H9 (cell line): ENCODE measurements at regions not wholly inside any gene's neighbourhood (a gene's known extent, or its start where the extent isn't known, plus 50 kb on each side); places are given as distances from the start of the nearest gene placed in this dataset.

Source experiments
- DNase-seq: peaks from one replicate; pipeline ENCODE4 v3.0.0-alpha.2; 2017
- H2AFZ ChIP-seq: one replicate; pipeline ENCODE4 v1.6.1; 2013; ENCODE audit warnings: mild to moderate bottlenecking, low read length, control low read depth, moderate library complexity
- H2AK5ac ChIP-seq: 2 replicates; pipeline ENCODE4 v1.6.1; 2013; ENCODE audit warnings: low read length, control low read depth, mixed read lengths; ENCODE audit not compliant: insufficient read length
- H2BK120ac ChIP-seq: one replicate; pipeline ENCODE4 v1.6.1; 2013; ENCODE audit warnings: low read depth, mild to moderate bottlenecking, low read length, control low read depth, inconsistent platforms; ENCODE audit not compliant: poor library complexity, severe bottlenecking
- H2BK12ac ChIP-seq: 2 replicates; pipeline ENCODE4 v1.6.1; 2013; ENCODE audit warnings: low read length, control low read depth, mixed read lengths, low read depth; ENCODE audit not compliant: insufficient read length
- H2BK15ac ChIP-seq: 2 replicates; pipeline ENCODE4 v1.6.1; 2013; ENCODE audit warnings: low read depth, low read length, control low read depth
- H2BK20ac ChIP-seq: one replicate; pipeline ENCODE4 v1.6.1; 2013; ENCODE audit warnings: low read depth, mild to moderate bottlenecking, low read length, control low read depth, inconsistent platforms; ENCODE audit not compliant: poor library complexity, severe bottlenecking
- H2BK5ac ChIP-seq: 2 replicates; pipeline ENCODE4 v1.6.1; 2013; ENCODE audit warnings: low read length, control low read depth, mixed read lengths; ENCODE audit not compliant: insufficient read length
- H3K14ac ChIP-seq: 2 replicates; pipeline ENCODE4 v1.6.1; 2013; ENCODE audit warnings: low read length, control low read depth; ENCODE audit not compliant: insufficient read depth
- H3K18ac ChIP-seq: 2 replicates; pipeline ENCODE4 v1.6.1; 2013; ENCODE audit warnings: low read depth, mild to moderate bottlenecking, mixed read lengths, low read length, control low read depth; ENCODE audit not compliant: insufficient read length
- H3K23ac ChIP-seq: 2 replicates; pipeline ENCODE4 v1.6.1; 2013; ENCODE audit warnings: low read length, control low read depth, mixed read lengths, low read depth; ENCODE audit not compliant: insufficient read length
- H3K23me2 ChIP-seq: 2 replicates; pipeline ENCODE4 v1.6.1; 2013; ENCODE audit warnings: low read depth, mild to moderate bottlenecking, mixed read lengths, low read length, control low read depth; ENCODE audit not compliant: insufficient read length, poor library complexity, severe bottlenecking
- H3K27ac ChIP-seq: 2 replicates; pipeline ENCODE4 v1.5.1; 2013; ENCODE audit warnings: low read length, control low read depth, mixed read lengths, low read depth; ENCODE audit not compliant: insufficient read length
- H3K27me3 ChIP-seq: 2 replicates; pipeline ENCODE4 v1.6.1; 2013; ENCODE audit warnings: low read length, control low read depth, inconsistent platforms; ENCODE audit not compliant: insufficient read depth
- H3K4ac ChIP-seq: 2 replicates; pipeline ENCODE4 v1.6.1; 2013; ENCODE audit warnings: low read depth, mild to moderate bottlenecking, control low read depth, inconsistent platforms, low read length, moderate library complexity
- H3K4me1 ChIP-seq: 2 replicates; pipeline ENCODE4 v1.6.1; 2013; ENCODE audit warnings: low read length, control low read depth, inconsistent platforms; ENCODE audit not compliant: insufficient read depth
- H3K4me2 ChIP-seq: 2 replicates; pipeline ENCODE4 v1.6.1; 2013; ENCODE audit warnings: low read length, control low read depth, mixed read lengths; ENCODE audit not compliant: insufficient read length, insufficient read depth
- H3K56ac ChIP-seq: 2 replicates; pipeline ENCODE4 v1.6.1; 2013; ENCODE audit warnings: low read depth, mild to moderate bottlenecking, mixed read lengths, low read length, control low read depth; ENCODE audit not compliant: insufficient read length
- H3K79me1 ChIP-seq: 2 replicates; pipeline ENCODE4 v1.6.1; 2013; ENCODE audit warnings: low read depth, mild to moderate bottlenecking, moderate library complexity, low read length, control low read depth, inconsistent platforms; ENCODE audit not compliant: insufficient read depth, poor library complexity, severe bottlenecking
- H3K79me2 ChIP-seq: 2 replicates; pipeline ENCODE4 v1.6.1; 2013; ENCODE audit warnings: low read length, control low read depth, inconsistent platforms; ENCODE audit not compliant: insufficient read depth
- H3K9ac ChIP-seq: 2 replicates; pipeline ENCODE4 v1.6.1; 2013; ENCODE audit warnings: low read length, control low read depth, mixed read lengths; ENCODE audit not compliant: insufficient read length; ENCODE audit errors: extremely low read depth
- H3K9me3 ChIP-seq: one replicate; pipeline ENCODE4 v1.6.1; 2013; ENCODE audit warnings: low read depth, low read length, inconsistent platforms; ENCODE audit not compliant: control insufficient read depth
- H3T11ph ChIP-seq: one replicate; pipeline ENCODE4 v1.6.1; 2013; ENCODE audit warnings: mild to moderate bottlenecking, low read length, control low read depth, inconsistent platforms
- H4K20me1 ChIP-seq: one replicate; pipeline ENCODE4 v1.6.1; 2013; ENCODE audit not compliant: control insufficient read depth, insufficient read length, insufficient read depth
- H4K5ac ChIP-seq: 2 replicates; pipeline ENCODE4 v1.6.1; 2013; ENCODE audit warnings: low read depth, mild to moderate bottlenecking, mixed read lengths, low read length, control low read depth; ENCODE audit not compliant: insufficient read length
- H4K8ac ChIP-seq: replicated peaks from 2 replicates; pipeline ENCODE4 v1.6.1; 2013; ENCODE audit warnings: low read length, control low read depth, mixed read lengths, low read depth; ENCODE audit not compliant: insufficient read length
- H4K91ac ChIP-seq: 2 replicates; pipeline ENCODE4 v1.6.1; 2013; ENCODE audit warnings: low read depth, mild to moderate bottlenecking, moderate library complexity, mixed read lengths, low read length, control low read depth; ENCODE audit not compliant: insufficient read length
- H3K27ac Mint-ChIP-seq, 3 experiments: 2 replicates in 2 of 3; 3 replicates in 1 of 3; pipeline ENCODE4 v1.8.0; 2020 to 2021; ENCODE audit warnings: mixed read lengths in 3 of 3, mild to moderate bottlenecking in 1 of 3, moderate library complexity in 1 of 3
- H3K27me3 Mint-ChIP-seq: 2 replicates; pipeline ENCODE4 v1.8.0; 2021; ENCODE audit warnings: low read depth, mild to moderate bottlenecking, moderate library complexity, mixed read lengths
- H3K36me3 Mint-ChIP-seq, 3 experiments: 2 replicates in 2 of 3; 3 replicates in 1 of 3; pipeline ENCODE4 v1.8.0; 2020 to 2021; ENCODE audit warnings: low read depth in 3 of 3, mixed read lengths in 3 of 3; ENCODE audit not compliant: insufficient read depth in 1 of 3
- H3K4me1 Mint-ChIP-seq, 2 experiments: 2 replicates each; pipeline ENCODE4 v1.8.0; 2020; ENCODE audit warnings: mixed read lengths in 2 of 2
- H3K4me3 Mint-ChIP-seq, 2 experiments: 2 replicates in 1 of 2; 3 replicates in 1 of 2; pipeline ENCODE4 v1.8.0; 2020 to 2021; ENCODE audit warnings: mild to moderate bottlenecking in 2 of 2, mixed read lengths in 2 of 2, moderate library complexity in 1 of 2
- H3K9me3 Mint-ChIP-seq, 2 experiments: 2 replicates in 1 of 2; 3 replicates in 1 of 2; pipeline ENCODE4 v1.8.0; 2020; ENCODE audit warnings: mild to moderate bottlenecking in 2 of 2, mixed read lengths in 2 of 2, moderate library complexity in 1 of 2
- TF ChIP-seq, protein P1 (sequence below): fragments of 200-600 bp; sonication (generic); conservative IDR thresholded peaks from 3 replicates; pipeline ENCODE4 v1.8.0; 2021; ENCODE audit warnings: antibody characterized with exemption, mild to moderate bottlenecking

DNA sequence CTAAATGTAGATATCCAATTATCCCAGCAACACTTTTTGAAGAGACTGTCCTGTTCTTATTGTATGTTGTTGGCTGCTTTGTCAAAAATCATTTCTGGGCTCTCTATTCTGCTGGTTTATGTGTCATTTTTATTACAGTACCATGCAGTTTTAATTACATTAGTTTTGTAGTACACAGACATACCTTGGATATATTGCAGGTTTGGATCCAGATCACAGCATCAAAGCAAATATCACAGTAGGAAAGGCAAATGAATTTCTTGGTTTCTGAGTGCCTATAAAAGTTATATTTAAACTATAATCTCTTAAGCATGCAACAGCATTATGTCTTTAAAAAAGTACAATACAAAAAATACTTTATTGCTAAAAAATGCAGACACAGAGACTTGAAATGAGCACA, 564.2 kb upstream of the MIR17HG start:
- H3K27me3 ChIP-seq: no peaks in the 10 kb centered on the region
- H3T11ph ChIP-seq: no peak overlapping the region
- no peaks in the 10 kb centered on the region for H3K79me2 ChIP-seq
- no peaks in the 10 kb centered on the region for H3K79me1 ChIP-seq
- Mint-ChIP-seq H3K27me3 (no peaks in the 10 kb centered on the region), H3K4me1 (no peaks in the 10 kb centered on the region), H3K4me3 (no peak overlapping the region), H3K27ac (no peak overlapping the region), H3K36me3 (no peaks in the 10 kb centered on the region), H3K9me3 (peaks cover 2 to 3% of the 10 kb centered on the region in 2 experiments; a peak in 3 of 5 replicates)
- DNase-seq: no peak
- TF ChIP-seq, protein P1, sequence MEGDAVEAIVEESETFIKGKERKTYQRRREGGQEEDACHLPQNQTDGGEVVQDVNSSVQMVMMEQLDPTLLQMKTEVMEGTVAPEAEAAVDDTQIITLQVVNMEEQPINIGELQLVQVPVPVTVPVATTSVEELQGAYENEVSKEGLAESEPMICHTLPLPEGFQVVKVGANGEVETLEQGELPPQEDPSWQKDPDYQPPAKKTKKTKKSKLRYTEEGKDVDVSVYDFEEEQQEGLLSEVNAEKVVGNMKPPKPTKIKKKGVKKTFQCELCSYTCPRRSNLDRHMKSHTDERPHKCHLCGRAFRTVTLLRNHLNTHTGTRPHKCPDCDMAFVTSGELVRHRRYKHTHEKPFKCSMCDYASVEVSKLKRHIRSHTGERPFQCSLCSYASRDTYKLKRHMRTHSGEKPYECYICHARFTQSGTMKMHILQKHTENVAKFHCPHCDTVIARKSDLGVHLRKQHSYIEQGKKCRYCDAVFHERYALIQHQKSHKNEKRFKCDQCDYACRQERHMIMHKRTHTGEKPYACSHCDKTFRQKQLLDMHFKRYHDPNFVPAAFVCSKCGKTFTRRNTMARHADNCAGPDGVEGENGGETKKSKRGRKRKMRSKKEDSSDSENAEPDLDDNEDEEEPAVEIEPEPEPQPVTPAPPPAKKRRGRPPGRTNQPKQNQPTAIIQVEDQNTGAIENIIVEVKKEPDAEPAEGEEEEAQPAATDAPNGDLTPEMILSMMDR: no peak
- H2BK12ac ChIP-seq: no peak overlapping the region
- H3K9me3 ChIP-seq: no peaks in the 10 kb centered on the region
- no peak overlapping the region for H2AK5ac ChIP-seq
- H3K4ac ChIP-seq: no peak overlapping the region
- H3K9ac ChIP-seq: no peak overlapping the region
- no peaks in the 10 kb centered on the region for H3K4me1 ChIP-seq
- no peak overlapping the region for H3K27ac ChIP-seq
- H3K56ac ChIP-seq: no peak overlapping the region
- no peak overlapping the region for H4K91ac ChIP-seq
- H2BK5ac ChIP-seq: no peak overlapping the region
- H2BK15ac ChIP-seq: no peak overlapping the region
- no peak overlapping the region for H3K14ac ChIP-seq
- H2BK20ac ChIP-seq: no peak overlapping the region
- H2AFZ ChIP-seq: no peak overlapping the region
- no peak overlapping the region for H4K8ac ChIP-seq
- H2BK120ac ChIP-seq: no peak overlapping the region
- no peak overlapping the region for H4K5ac ChIP-seq
- H4K20me1 ChIP-seq: no peaks in the 10 kb centered on the region
- H3K4me2 ChIP-seq: no peak overlapping the region
- H3K23ac ChIP-seq: no peak overlapping the region
- no peaks in the 10 kb centered on the region for H3K23me2 ChIP-seq
- H3K18ac ChIP-seq: no peak overlapping the region
